LHCN-M2 (cell line): ENCODE measurements at regions not wholly inside any gene's neighbourhood (a gene's known extent, or its start where the extent isn't known, plus 50 kb on each side); places are given as distances from the start of the nearest gene placed in this dataset.

ENCODE experiments used
- DNase-seq: peaks from one replicate; pipeline ENCODE4 v3.0.0-alpha.2; 2012; ENCODE audit warnings: low read depth

GRCh38 chr13:53499576-53500133 is 471.0 kb downstream of the OLFM4 start:
- no peak for DNase-seq

GRCh38 chr13:53501387-53501786 is 472.8 kb downstream of the OLFM4 start:
- no peak for DNase-seq

- no peak for DNase-seq
Observed at GRCh38 chr13:53507741-53508140, 479.1 kb downstream of the OLFM4 start.

GRCh38 chr13:53512635-53513034 is 484.0 kb downstream of the OLFM4 start:
- DNase-seq = no peak

- no peak for DNase-seq
Observed at GRCh38 chr13:53513226-53513625, 484.6 kb downstream of the OLFM4 start.

GRCh38 chr13:53520132-53520531 is 491.5 kb downstream of the OLFM4 start:
- DNase-seq = no peak

- DNase-seq = no peak
Observed at GRCh38 chr13:53522034-53522433, 493.4 kb downstream of the OLFM4 start.

GRCh38 chr13:53537586-53537985 is 509.0 kb downstream of the OLFM4 start:
- no peak for DNase-seq

- DNase-seq = no peak
Observed at GRCh38 chr13:53545340-53545941, 516.8 kb downstream of the OLFM4 start.

GRCh38 chr13:53560556-53560955 is 531.9 kb downstream of the OLFM4 start:
- DNase-seq = no peak

- no peak for DNase-seq
Observed at GRCh38 chr13:53562419-53562818, 533.8 kb downstream of the OLFM4 start.

- no peak for DNase-seq
Observed at GRCh38 chr13:53568491-53568890, 539.9 kb downstream of the OLFM4 start.

GRCh38 chr13:53569453-53569852 is 540.8 kb downstream of the OLFM4 start:
- no peak for DNase-seq

- DNase-seq = no peak
Observed at GRCh38 chr13:53601113-53601512, 572.5 kb downstream of the OLFM4 start.

GRCh38 chr13:53605326-53605725 is 576.7 kb downstream of the OLFM4 start:
- no peak for DNase-seq

GRCh38 chr13:53612200-53612599 is 583.6 kb downstream of the OLFM4 start:
- DNase-seq = no peak

GRCh38 chr13:53622456-53622855 is 593.8 kb downstream of the OLFM4 start:
- DNase-seq = no peak

GRCh38 chr13:53623146-53623545 is 594.5 kb downstream of the OLFM4 start:
- no peak for DNase-seq

GRCh38 chr13:53631511-53631910 is 602.9 kb downstream of the OLFM4 start:
- no peak for DNase-seq

GRCh38 chr13:53638040-53638439 is 609.4 kb downstream of the OLFM4 start:
- no peak for DNase-seq

- no peak for DNase-seq
Observed at GRCh38 chr13:53642306-53642705, 613.7 kb downstream of the OLFM4 start.

- DNase-seq = no peak
Observed at GRCh38 chr13:53648673-53649072, 620.1 kb downstream of the OLFM4 start.

GRCh38 chr13:53672005-53672404 is 643.4 kb downstream of the OLFM4 start:
- no peak for DNase-seq

GRCh38 chr13:53683146-53683545 is 654.5 kb downstream of the OLFM4 start:
- no peak for DNase-seq
